ENCODE measurements at regions not wholly inside any gene's neighbourhood (a gene's known extent, or its start where the extent isn't known, plus 50 kb on each side); places are given as distances from the start of the nearest gene placed in this dataset.

DNA sequence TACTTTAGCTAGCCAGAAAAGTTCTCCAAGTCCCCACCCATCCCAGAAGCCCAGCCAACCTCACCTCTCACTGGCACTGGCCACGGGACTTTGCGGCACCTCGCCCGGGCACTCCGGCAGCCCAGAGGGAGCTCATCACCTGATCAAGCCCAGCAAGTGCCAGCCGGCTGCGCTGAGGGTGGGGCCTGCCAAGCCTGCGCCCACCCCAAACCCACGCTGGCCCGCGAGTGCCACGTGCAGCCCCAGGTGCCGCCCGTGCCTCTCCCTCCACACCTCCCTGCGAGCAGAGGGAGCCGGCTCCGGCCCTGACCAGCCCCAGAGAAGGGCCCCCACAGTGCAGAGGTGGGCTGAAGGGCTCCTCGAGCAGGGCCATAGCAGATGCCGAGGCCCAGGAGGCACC lies 585.0 kb upstream of the HS6ST1 start:
- no peak for DNase-seq
- no peak for ATAC-seq
- H3K4me3 ChIP-seq: no peak overlapping the region
- no peaks in the 10 kb centered on the region for H3K4me1 ChIP-seq
- 89 to 92% (median 91%) methylated on average over 18 to 19 of the region's 19 CpGs for WGBS, 3 donors
- H3K36me3 ChIP-seq (ENCODE audit: insufficient read depth in 1 of 2, low read depth in 1 of 2): no peaks in the 10 kb centered on the region
- H3K27ac ChIP-seq: no peak overlapping the region
- TF ChIP-seq, protein P1, sequence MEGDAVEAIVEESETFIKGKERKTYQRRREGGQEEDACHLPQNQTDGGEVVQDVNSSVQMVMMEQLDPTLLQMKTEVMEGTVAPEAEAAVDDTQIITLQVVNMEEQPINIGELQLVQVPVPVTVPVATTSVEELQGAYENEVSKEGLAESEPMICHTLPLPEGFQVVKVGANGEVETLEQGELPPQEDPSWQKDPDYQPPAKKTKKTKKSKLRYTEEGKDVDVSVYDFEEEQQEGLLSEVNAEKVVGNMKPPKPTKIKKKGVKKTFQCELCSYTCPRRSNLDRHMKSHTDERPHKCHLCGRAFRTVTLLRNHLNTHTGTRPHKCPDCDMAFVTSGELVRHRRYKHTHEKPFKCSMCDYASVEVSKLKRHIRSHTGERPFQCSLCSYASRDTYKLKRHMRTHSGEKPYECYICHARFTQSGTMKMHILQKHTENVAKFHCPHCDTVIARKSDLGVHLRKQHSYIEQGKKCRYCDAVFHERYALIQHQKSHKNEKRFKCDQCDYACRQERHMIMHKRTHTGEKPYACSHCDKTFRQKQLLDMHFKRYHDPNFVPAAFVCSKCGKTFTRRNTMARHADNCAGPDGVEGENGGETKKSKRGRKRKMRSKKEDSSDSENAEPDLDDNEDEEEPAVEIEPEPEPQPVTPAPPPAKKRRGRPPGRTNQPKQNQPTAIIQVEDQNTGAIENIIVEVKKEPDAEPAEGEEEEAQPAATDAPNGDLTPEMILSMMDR (IDR thresholded peaks at IDR 0.05): no peak
- H3K9me3 ChIP-seq: no peaks in the 10 kb centered on the region
- no peaks in the 10 kb centered on the region for H3K27me3 ChIP-seq (ENCODE audit: insufficient read depth in 3 of 3, low read length in 2 of 3)
- intact Hi-C loops (cut with DNase I): no loop called here

GRCh38 chr2:128911276-128911675 lies 592.6 kb upstream of the HS6ST1 start:
- WGBS, 3 donors: 79 to 87% (median 87%) methylated on average over 1 of the region's 1 CpG
- no peaks in the 10 kb centered on the region for H3K27me3 ChIP-seq (ENCODE audit: insufficient read depth in 3 of 3, low read length in 2 of 3)
- no peak for ATAC-seq
- H3K4me1 ChIP-seq: no peaks in the 10 kb centered on the region
- no peak for DNase-seq
- H3K9me3 ChIP-seq: peaks cover 4% of the 10 kb centered on the region
- TF ChIP-seq, protein P1 (IDR thresholded peaks at IDR 0.05): no peak
- no peak overlapping the region for H3K27ac ChIP-seq
- no peak overlapping the region for H3K4me3 ChIP-seq
- H3K36me3 ChIP-seq (ENCODE audit: insufficient read depth in 1 of 2, low read depth in 1 of 2): no peaks in the 10 kb centered on the region
- intact Hi-C loops (cut with DNase I): no loop called here

- Histone ChIP-seq H3K4me1 (no peaks in the 10 kb centered on the region), H3K9me3 (peaks cover 4% of the 10 kb centered on the region), H3K27me3 (ENCODE audit: insufficient read depth in 3 of 3, low read length in 2 of 3) (no peaks in the 10 kb centered on the region), H3K27ac (no peak overlapping the region), H3K36me3 (ENCODE audit: insufficient read depth in 1 of 2, low read depth in 1 of 2) (no peaks in the 10 kb centered on the region), H3K4me3 (no peak overlapping the region)
- DNase-seq: no peak
- ATAC-seq: no peak
- intact Hi-C loops (cut with DNase I): no loop called here
- TF ChIP-seq, protein P1 (IDR thresholded peaks at IDR 0.05): no peak
These were observed 595.7 kb upstream of the HS6ST1 start for GRCh38 chr2:128914320-128914719.

- WGBS, 3 donors: 30 to 32% (median 31%) methylated on average over 2 of the region's 2 CpGs
- no peaks in the 10 kb centered on the region for H3K4me1 ChIP-seq
- no peak overlapping the region for H3K27ac ChIP-seq
- intact Hi-C loops (cut with DNase I): no loop called here
- H3K4me3 ChIP-seq: no peak overlapping the region
- ATAC-seq: no peak
- H3K9me3 ChIP-seq: no peaks in the 10 kb centered on the region
- H3K36me3 ChIP-seq (ENCODE audit: insufficient read depth in 1 of 2, low read depth in 1 of 2): no peaks in the 10 kb centered on the region
- H3K27me3 ChIP-seq (ENCODE audit: insufficient read depth in 3 of 3, low read length in 2 of 3): no peaks in the 10 kb centered on the region
- TF ChIP-seq, protein P1 (IDR thresholded peaks at IDR 0.05): no peak
- DNase-seq: no peak
These were observed 603.1 kb upstream of the HS6ST1 start for GRCh38 chr2:128921751-128922150.

DNA sequence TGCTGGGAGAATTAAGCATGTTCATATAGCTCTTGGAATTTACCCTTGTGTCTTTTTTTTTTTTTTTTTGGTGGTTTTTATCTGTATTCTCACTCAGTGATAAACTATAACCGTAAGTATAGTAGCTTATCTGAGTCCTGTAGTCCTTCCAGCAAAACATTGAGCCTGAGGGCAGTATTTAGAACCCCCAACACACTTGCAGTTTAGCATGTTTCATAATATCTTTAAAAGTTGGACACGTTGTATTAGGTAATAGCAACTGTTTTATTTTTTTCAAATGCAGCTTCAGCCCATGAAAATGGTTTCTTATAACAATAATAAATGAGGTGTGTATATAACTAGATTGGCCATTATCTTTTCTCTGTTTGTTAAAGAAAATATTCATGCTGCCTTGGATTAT lies 603.5 kb upstream of the HS6ST1 start:
- 40 to 70% (median 51%) methylated on average over 2 of the region's 2 CpGs for WGBS, 3 donors
- no peak for ATAC-seq
- Histone ChIP-seq H3K4me1 (no peaks in the 10 kb centered on the region), H3K9me3 (peaks cover 2% of the 10 kb centered on the region), H3K27me3 (ENCODE audit: insufficient read depth in 3 of 3, low read length in 2 of 3) (no peaks in the 10 kb centered on the region), H3K4me3 (no peak overlapping the region), H3K36me3 (ENCODE audit: insufficient read depth in 1 of 2, low read depth in 1 of 2) (no peaks in the 10 kb centered on the region), H3K27ac (no peak overlapping the region)
- intact Hi-C loops (cut with DNase I): no loop called here
- TF ChIP-seq, protein P1 (IDR thresholded peaks at IDR 0.05): no peak
- DNase-seq: no peak

Measured in psoas muscle (tissue), 7 donors.